HS-27A (cell line): ENCODE measurements at regions not wholly inside any gene's neighbourhood (a gene's known extent, or its start where the extent isn't known, plus 50 kb on each side); places are given as distances from the start of the nearest gene placed in this dataset.

Source experiments
- DNase-seq: peaks from one replicate; pipeline ENCODE4 v3.0.0-alpha.2; 2012; ENCODE audit warnings: low read depth, missing footprints

- DNase-seq: no peak
These were observed 96.8 kb upstream of the KLF12 start for GRCh38 chr13:74230984-74231501.

GRCh38 chr13:74229242-74229641, 95.0 kb upstream of the KLF12 start:
- DNase-seq: no peak

GRCh38 chr13:74227476-74228158, 93.4 kb upstream of the KLF12 start:
- no peak for DNase-seq

- DNase-seq: no peak
These were observed 92.7 kb upstream of the KLF12 start for GRCh38 chr13:74226791-74227475.

GRCh38 chr13:74221752-74222151, 87.5 kb upstream of the KLF12 start:
- DNase-seq: no peak

DNA sequence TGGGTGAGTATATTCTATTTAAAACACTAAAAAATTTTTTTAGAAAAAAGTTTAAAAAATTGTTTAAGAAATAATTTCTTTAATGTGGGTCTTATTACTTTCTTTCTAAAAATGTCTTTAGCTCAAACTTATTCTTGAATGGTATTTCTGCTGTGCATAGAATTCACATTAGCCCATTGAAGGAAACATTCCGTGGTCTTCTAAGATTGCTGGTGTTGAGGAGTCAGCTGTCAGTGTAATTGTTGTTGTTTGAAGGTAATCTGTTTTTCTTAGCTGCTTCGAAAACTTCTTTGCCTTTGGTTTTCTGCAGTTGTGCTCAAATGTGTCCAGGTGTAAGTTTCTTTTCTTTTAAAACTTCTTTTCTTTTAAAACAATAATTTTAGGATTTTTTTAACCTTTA, 85.4 kb upstream of the KLF12 start:
- no peak for DNase-seq

DNA sequence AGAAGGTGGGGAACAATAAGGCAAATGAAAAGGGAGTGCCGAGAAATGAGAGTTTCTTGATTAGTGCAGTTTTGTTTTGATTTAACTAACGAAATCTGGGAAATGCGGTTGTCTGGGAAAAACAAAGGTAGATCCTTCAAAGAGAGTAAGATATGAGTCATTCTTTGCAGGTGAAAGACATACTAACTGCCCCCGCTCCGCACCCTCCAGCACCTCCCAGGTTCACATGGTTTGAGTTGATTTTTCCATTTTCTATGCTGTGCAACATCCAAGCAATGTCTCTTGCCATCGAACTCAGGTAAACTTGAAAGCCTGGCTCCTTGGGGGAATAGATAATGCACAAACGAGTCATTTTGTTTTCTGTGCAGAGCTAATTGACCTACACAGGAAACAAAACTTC, 84.1 kb upstream of the KLF12 start:
- DNase-seq: no peak

DNA sequence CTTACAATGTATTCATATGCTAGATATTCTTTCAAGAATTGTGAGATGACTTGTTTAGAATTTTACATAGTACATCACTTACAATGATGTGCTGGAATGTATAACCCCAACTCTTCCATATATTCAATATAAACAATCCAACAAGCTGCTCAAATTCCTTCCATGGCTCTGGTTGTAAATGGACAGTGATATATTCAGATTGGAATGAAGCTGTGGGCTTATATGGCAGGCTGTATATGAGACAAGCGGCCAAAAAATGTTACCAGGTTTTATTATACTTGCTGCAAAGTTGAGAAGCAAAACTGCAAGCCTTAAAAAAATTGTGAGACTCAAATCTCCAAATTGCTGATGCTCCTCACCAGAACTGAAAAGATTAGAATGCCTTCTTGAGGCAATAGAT, 83.6 kb upstream of the KLF12 start:
- peak; percentile 59 for DNase-seq

DNA sequence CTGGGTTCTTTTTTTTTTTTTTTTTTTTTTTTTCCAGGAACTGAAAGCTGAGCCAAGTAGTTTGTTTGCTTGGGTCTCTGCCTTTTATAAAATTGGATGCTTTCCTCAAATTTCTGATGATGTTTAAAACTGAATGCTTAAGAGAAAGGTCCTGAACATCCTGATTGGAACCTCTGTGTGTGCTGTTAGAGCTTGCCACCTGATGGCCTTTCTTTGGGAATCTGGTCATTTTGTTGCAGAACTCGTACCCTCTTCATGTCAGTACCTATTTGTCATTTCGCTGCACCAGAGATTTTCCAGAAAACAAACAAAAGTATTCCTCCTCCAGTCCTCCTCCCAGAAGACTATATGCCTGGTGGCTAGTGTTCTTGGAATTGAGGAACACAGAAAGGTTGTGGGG, 81.2 kb upstream of the KLF12 start:
- no peak for DNase-seq

DNA sequence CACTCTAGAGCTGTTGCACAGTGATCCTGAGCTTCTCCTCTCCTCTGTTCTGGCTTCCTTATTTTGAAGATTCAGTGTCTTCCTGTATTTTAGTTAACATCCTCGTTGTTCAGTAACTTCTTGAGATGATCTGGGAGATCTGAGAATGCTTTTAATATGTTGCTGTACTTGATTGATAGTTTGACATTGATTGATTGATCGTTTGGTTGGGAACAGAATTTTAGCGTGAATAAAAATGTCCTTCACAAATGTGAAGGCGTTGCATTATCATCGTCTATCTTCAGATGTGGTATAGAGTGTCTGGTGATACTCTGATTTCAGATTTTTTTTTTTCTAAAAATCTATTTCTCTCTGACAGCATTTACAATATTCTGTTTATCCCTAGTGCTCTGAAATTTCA, 80.1 kb upstream of the KLF12 start:
- DNase-seq: no peak

- peak; percentile 82 for DNase-seq
These were observed 76.6 kb upstream of the KLF12 start for GRCh38 chr13:74210693-74211393.

DNA sequence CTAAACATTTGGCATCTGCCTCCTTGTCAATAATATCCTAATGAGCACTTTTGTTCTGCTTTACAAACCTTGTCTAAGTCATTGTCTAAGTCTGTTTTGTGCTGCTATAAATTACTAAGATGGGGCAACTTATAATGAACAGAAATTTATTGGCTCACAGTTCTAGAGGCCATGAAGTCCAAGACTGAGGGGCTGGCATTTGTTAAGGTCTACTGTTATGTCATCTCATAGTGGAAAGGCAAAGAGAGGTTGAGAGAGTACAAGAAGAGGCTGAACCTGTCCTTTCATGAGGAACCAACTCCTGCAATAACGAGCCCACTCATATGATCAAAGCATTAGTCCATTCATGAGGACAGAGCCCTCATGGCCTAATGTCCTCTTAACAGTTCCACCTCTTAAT, 72.7 kb upstream of the KLF12 start:
- no peak for DNase-seq

DNA sequence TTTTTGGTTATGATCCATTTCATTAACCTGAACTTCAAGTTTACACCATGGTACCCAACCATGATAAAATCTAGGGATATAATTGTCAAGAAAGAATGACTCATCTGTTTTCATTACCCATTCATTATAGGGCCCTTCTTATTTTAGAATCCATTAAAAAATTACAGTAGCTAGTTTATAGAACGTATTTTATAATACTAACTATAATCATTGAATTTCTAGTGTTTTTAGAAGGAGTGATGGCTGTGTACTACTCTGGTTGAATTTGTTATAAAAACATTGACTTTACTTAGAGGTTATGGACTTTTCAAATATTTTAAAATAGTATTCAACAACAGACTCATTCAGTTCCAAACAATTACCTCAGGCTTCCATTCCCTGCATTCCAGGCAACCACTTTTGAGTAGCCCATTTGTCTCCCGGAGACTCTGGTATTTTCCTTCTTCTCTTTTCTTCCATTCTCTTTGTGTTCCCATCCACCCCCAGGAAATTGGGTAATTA, 71.9 kb upstream of the KLF12 start:
- DNase-seq: no peak

GRCh38 chr13:74205313-74205690, 71.1 kb upstream of the KLF12 start:
- DNase-seq: no peak

GRCh38 chr13:74204602-74205312, 70.6 kb upstream of the KLF12 start:
- DNase-seq: peak; percentile 82

GRCh38 chr13:74203576-74203975, 69.4 kb upstream of the KLF12 start:
- no peak for DNase-seq

GRCh38 chr13:74202129-74202813, 68.1 kb upstream of the KLF12 start:
- DNase-seq: no peak

DNA sequence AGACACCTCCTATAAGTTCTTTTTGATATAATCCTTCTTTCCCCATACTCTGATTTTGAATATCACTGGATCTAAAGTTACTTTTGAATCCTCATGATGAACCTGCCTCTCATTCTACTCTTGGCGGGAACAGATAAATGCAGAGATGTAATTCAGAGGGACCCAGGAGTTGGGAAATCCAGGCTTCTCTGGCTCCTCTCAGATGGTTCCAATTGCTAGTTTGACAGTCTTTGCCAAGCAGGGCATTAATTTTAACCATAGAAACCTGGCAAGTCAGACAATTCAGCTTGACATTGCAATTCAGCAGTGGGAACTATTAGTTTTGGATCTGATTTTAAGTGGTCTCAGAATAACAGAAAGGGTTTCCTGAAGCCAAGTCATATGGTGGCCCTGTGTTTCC, 67.3 kb upstream of the KLF12 start:
- DNase-seq: no peak

DNA sequence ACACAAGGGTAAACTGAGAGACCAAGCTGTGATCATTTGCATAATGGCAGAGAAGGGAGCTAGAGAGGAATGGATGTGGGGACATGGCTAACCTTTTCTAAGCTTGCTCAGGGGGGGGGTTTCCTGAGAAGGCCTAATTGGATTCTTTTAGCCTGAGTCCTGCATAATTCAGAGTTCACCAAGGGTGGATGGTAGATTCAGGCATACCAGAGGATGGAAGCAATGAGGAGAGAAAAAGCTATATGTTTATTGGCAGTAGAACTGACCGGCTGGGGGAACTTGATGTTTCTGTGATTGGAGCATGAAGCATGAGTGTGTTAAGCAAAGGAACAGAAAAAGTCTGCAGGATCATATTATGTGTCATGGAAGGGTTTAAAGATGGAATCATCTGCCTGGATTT, 65.9 kb upstream of the KLF12 start:
- DNase-seq: no peak

DNA sequence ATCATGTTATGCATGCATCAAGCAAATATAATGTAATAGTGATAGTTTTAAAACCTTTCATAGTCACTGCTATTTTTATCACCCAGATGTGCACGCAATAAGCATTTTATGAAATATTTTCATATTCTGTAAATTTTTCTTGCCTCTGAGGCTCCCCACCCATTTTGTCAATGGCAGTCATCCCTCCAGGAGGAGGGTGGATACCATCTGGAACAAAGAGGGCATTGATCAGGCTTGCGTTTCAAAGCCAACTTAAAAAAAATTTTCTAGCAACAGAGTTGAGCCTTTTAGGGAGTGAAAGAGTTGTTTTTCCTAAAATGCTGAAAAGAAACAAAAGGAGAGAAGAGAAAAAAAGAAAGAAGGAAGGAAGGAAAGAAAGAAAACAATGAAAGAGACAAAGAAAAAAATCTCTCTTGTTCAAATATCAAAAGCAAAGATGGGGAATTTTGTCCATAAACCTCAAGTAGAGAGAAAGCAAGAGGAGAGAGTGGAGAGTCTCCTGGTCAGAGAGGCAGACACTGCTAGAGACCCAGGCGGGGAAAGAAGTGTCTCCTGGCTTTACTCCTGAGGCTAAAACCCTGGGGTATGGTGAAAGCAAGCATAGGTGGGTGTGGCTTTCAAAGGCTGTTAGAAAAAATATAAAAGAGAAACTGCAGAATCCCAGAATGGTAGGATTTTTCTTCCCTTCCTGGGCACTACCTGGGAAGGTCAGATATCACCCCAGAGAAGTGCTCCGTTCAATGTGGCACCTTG, 63.6 kb upstream of the KLF12 start:
- DNase-seq: no peak

DNA sequence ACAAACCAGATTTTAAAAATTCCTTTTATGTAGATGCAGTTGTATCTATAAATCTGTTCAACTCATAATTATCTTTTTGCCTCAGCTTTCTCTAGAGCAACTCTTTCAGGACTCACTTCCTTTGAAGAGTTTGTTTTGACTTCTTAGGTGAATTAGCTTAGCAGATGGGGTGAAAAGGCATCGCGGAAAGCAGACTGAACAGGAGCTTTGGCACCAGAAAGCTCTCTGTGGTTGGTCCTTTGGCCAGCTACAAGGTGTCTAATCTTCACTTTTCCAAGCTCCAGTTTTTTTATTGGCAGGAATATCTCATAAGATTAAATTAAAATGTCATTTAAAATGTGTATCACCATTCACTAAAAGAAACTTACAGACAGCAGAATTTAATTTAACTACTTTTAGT, 60.6 kb upstream of the KLF12 start:
- DNase-seq: no peak
